ENCODE measurements at regions not wholly inside any gene's neighbourhood (a gene's known extent, or its start where the extent isn't known, plus 50 kb on each side); places are given as distances from the start of the nearest gene placed in this dataset.

DNA sequence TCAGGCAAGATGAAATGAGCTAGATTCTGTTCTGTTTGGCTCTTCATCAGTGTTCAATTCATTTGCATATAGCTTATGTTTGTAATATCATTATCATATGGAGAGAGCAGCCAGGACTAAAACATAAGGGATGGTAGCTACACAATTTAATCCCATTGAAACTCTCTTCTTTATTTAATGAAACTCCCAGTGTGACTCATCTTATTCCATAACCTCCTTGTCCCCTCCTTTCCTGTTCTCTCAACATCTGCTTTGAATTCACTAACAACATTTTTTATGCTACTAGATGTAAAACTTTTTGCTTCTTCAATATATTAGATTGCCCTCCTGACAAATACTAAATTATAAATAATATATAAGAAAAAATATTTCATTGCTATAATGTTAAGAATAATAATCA lies 1823.4 kb downstream of the MAT2B start:
- Mint-ChIP-seq H3K9me3 (no peaks in the 10 kb centered on the region), H3K27ac (no peak overlapping the region), H3K27me3 (no peaks in the 10 kb centered on the region), H3K36me3 (ENCODE audit: low read depth) (no peaks in the 10 kb centered on the region), H3K4me1 (ENCODE audit: low read depth) (no peaks in the 10 kb centered on the region), H3K4me3 (no peak overlapping the region)
- intact Hi-C loops (cut with micrococcal nuclease): no loop called here
- ATAC-seq (no peak), DNase-seq (no peak)
- ChIA-PET CTCF (no interaction called here), POLR2A (no interaction called here)
- TF ChIP-seq, protein P1, sequence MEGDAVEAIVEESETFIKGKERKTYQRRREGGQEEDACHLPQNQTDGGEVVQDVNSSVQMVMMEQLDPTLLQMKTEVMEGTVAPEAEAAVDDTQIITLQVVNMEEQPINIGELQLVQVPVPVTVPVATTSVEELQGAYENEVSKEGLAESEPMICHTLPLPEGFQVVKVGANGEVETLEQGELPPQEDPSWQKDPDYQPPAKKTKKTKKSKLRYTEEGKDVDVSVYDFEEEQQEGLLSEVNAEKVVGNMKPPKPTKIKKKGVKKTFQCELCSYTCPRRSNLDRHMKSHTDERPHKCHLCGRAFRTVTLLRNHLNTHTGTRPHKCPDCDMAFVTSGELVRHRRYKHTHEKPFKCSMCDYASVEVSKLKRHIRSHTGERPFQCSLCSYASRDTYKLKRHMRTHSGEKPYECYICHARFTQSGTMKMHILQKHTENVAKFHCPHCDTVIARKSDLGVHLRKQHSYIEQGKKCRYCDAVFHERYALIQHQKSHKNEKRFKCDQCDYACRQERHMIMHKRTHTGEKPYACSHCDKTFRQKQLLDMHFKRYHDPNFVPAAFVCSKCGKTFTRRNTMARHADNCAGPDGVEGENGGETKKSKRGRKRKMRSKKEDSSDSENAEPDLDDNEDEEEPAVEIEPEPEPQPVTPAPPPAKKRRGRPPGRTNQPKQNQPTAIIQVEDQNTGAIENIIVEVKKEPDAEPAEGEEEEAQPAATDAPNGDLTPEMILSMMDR (IDR thresholded peaks at IDR 0.05): no peak

DNA sequence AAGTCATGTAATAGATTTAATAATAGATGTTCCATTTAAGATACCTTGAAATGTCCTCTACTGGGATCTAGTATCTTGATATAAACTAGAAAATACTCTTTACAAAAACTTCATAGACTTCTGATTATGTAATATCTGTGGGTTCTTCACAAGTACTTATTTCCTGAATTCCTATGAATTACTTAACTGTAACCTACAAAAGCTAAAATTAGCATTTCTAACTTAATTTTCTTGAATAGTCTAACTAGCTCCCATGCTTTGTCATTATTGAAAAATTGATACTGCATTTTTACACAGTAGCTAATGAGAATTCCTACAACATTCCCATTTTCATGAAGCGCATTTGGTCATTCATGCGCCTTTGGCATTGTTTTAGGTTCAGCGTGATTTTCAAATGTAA lies 1828.2 kb downstream of the MAT2B start:
- Mint-ChIP-seq H3K4me3 (no peak overlapping the region), H3K9me3 (no peaks in the 10 kb centered on the region), H3K27me3 (no peaks in the 10 kb centered on the region), H3K36me3 (ENCODE audit: low read depth) (no peaks in the 10 kb centered on the region), H3K4me1 (ENCODE audit: low read depth) (no peaks in the 10 kb centered on the region), H3K27ac (no peak overlapping the region)
- intact Hi-C loops (cut with micrococcal nuclease): no loop called here
- TF ChIP-seq, protein P1 (IDR thresholded peaks at IDR 0.05): no peak
- ATAC-seq: no peak
- CTCF ChIA-PET: no interaction called here
- DNase-seq: no peak
- POLR2A ChIA-PET: no interaction called here

DNA sequence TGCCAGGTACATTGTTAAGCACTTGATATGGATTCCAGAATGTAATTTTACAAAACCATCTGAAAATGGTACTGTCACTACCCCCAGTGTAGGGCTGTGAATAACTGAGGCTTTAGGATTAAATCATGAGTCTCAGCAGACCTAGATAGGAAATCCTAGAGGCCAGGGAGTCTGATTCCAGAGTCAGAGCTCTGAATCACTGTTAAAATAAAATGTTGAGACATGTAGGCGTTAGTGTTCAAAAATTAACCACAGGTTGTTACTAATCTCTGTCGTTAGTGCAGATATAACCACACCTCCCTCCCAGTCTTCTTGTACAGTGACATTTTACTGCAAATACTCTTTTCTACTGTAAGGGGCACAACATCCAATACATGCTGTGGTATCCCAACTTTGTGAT lies 1828.8 kb downstream of the MAT2B start:
- Mint-ChIP-seq H3K4me3 (no peak overlapping the region), H3K4me1 (ENCODE audit: low read depth) (no peaks in the 10 kb centered on the region), H3K27me3 (no peaks in the 10 kb centered on the region), H3K36me3 (ENCODE audit: low read depth) (no peaks in the 10 kb centered on the region), H3K9me3 (no peaks in the 10 kb centered on the region), H3K27ac (no peak overlapping the region)
- ChIA-PET CTCF (no interaction called here), POLR2A (no interaction called here)
- DNase-seq (no peak), ATAC-seq (no peak)
- intact Hi-C loops (cut with micrococcal nuclease): no loop called here
- TF ChIP-seq, protein P1 (IDR thresholded peaks at IDR 0.05): no peak

DNA sequence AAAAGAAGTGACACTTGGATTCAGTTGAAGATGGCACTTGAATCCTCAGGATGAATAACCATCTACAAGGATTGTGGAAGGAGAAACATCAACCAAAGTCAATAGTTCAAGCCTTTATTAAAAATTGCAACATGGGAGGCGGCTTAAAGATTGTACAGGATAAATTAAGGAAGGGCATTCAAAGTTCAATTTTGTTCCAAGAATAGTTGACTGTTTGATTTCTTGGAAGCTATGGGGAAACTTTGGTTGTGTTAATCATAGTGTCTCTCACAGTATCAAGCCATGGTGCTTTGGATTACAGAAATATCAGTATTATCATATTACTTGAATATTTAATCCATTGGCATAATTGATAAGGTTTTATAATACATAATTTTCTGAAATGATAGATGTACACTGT lies 1844.3 kb downstream of the MAT2B start:
- no peak for DNase-seq
- H3K4me1 Mint-ChIP-seq (ENCODE audit: low read depth): no peaks in the 10 kb centered on the region
- no peaks in the 10 kb centered on the region for H3K36me3 Mint-ChIP-seq (ENCODE audit: low read depth)
- intact Hi-C loops (cut with micrococcal nuclease): no loop called here
- ChIA-PET CTCF (no interaction called here), POLR2A (no interaction called here)
- TF ChIP-seq, protein P1 (IDR thresholded peaks at IDR 0.05): no peak
- ATAC-seq: no peak
- H3K9me3 Mint-ChIP-seq: peaks cover 4% of the 10 kb centered on the region
- no peak overlapping the region for H3K4me3 Mint-ChIP-seq
- no peak overlapping the region for H3K27ac Mint-ChIP-seq
- no peaks in the 10 kb centered on the region for H3K27me3 Mint-ChIP-seq

DNA sequence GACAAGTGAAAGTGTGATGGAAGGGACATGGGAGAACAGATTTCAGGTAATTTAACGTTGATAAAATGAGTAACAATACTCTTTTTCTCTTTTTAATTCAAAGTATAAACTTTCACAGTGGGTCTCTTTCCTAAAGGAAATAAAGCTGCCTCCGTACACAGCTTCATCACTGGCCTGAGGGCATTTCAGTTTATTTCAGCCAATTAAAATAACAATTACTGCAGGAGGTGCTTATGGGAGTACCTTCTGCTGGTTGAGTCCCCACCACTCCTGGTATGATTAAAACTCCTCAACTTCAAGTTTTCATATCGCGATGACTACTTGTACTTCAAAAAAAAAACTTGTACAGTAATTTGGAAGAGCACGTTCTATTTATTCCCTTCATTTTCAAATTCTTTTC lies 1845.9 kb downstream of the MAT2B start:
- intact Hi-C loops (cut with micrococcal nuclease): no loop called here
- H3K36me3 Mint-ChIP-seq (ENCODE audit: low read depth): no peaks in the 10 kb centered on the region
- POLR2A ChIA-PET: no interaction called here
- no peak overlapping the region for H3K27ac Mint-ChIP-seq
- H3K4me1 Mint-ChIP-seq (ENCODE audit: low read depth): no peaks in the 10 kb centered on the region
- TF ChIP-seq, protein P1 (IDR thresholded peaks at IDR 0.05): no peak
- no peaks in the 10 kb centered on the region for H3K27me3 Mint-ChIP-seq
- H3K4me3 Mint-ChIP-seq: no peak overlapping the region
- H3K9me3 Mint-ChIP-seq: peaks cover 4% of the 10 kb centered on the region
- DNase-seq (no peak), ATAC-seq (no peak)
- CTCF ChIA-PET: no interaction called here

All from activated CD8-positive, alpha-beta T cell treated with anti-CD3 and anti-CD28 coated beads for 36 hours (primary cell).